ENCODE measurements at regions not wholly inside any gene's neighbourhood (a gene's known extent, or its start where the extent isn't known, plus 50 kb on each side); places are given as distances from the start of the nearest gene placed in this dataset.
"Not testable (repeated sequence)": the region's sequence is repeated elsewhere in the genome, so short reads cannot be mapped to it uniquely, and the experiment has no call there.

DNA sequence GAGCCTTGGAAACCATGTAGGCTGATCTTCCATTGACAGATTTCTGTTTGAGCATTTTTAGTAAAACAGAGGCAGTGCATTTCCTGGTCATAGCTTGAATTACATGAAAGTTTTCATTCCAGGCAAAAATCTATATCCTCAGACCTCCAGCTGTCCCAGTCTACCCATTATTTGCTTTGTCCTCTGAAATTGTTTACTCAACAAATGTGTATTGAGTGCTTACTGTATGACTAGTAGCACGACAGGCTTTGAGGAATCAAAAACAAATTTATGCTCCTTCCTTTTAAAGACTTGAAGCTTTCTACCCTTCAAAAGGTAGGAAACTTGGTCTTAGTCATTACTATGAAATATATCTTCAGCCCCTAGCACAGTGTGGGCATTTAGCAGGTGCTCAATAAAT lies 307.9 kb upstream of the IGFBP7 start:
- no peak for DNase-seq (ENCODE audit: low read depth in 2 of 2)

DNA sequence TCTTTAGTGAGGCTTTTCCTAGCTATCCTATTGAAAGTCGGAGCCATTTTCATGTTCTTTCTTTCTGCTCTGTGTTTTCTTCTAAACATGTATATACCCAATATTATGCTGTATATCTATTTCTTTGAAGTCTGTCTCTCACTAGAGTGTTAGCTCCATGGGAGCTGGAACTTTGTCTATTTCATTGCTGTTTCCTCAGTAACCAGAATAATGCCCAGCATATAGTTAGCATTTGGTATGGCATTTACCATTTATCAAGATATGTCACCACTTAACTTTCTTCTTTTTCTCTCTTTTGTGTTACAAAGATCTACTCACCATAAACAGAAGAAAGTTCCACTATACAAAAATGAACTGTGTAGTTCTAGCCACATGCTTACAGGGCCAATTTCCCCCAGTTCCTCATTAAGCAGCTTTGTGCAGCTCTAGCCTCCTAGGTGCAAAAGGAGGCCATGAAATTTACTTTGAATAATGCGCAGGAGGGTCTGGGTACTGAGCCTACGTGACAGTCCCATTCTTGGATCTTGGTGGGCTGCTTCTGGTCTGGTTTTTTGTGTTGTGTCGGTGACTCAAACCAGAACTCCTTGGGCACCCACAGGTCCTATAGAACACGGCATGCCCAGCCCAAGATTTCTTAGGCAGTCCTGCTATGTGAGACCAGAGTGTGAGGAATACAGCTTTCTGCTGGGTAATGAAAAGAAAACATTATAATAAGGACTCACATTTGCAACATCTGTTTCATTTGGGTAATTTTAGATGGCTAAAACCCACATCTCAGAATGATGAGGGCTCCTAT lies 302.3 kb upstream of the IGFBP7 start:
- no peak for DNase-seq (ENCODE audit: low read depth in 2 of 2)

GRCh38 chr4:57410331-57411052 lies 300.3 kb upstream of the IGFBP7 start:
- no peak for DNase-seq (ENCODE audit: low read depth in 2 of 2)

DNA sequence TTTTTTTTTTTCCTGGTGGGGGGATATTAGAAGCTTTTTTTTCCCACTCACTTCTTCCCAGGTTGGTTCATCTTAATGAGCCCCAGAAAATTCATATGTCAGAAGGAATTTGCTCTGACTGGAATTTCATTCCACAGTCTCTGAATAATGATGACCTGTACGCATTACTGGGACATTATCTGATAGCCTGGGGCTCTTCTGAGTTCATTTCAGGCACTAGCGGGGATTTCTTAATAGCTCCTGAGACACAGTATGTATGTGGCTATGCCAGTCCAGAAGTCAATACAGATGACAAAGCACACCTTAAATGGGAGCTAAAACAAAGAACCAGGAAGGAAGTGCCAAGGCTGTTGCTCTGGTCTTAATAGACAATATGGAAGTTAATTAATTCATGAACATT lies 295.2 kb upstream of the IGFBP7 start:
- DNase-seq (ENCODE audit: low read depth in 2 of 2), result no peak

DNA sequence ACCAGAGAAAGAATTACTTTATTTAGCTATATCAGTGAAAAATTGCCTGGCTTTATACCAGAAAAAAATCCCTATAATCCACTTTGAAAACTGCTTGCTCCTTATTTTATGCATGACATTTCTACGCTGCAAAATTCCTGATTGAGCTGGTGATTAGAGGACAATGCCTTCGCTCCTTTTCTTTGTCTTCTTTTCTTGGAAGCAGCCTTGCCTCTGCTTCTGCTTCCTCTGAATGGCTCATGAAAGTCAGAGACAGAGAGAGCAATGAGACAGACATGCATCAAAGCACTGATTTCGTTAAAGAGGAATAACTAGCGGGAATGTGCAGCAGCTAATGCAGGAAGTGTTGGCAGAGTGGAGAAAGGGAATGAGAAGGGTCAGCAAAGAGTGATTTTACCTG lies 294.3 kb upstream of the IGFBP7 start:
- no peak for DNase-seq (ENCODE audit: low read depth in 2 of 2)

GRCh38 chr4:57403591-57403990 lies 293.4 kb upstream of the IGFBP7 start:
- no peak for DNase-seq (ENCODE audit: low read depth in 2 of 2)

- DNase-seq (ENCODE audit: low read depth in 2 of 2), result no peak
Measured at GRCh38 chr4:57401586-57401985, 291.4 kb upstream of the IGFBP7 start.

GRCh38 chr4:57378766-57379165 lies 268.6 kb upstream of the IGFBP7 start:
- no peak for DNase-seq (ENCODE audit: low read depth in 2 of 2)

GRCh38 chr4:57374866-57375595 lies 264.8 kb upstream of the IGFBP7 start:
- DNase-seq (ENCODE audit: low read depth in 2 of 2), result no peak

DNA sequence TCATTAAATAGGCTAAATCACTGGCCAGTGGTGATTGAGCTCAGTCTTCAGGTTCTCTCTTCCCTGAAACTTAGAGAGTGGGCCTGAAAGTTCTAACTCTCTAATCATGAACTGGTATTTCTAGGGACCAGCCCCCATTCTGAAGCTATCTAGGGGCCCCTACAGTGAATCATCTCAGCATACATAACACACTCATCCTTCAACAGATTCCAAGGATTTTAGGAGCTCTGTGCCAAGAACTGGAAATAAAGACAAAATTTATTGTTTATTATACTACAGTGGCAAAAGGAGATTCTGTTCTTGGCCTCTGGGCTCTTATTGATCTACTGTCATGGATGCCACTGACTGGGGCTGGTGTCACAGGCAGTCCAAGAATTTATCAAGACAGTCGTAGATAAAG lies 263.8 kb upstream of the IGFBP7 start:
- no peak for DNase-seq (ENCODE audit: low read depth in 2 of 2)

GRCh38 chr4:57371671-57372070 lies 261.5 kb upstream of the IGFBP7 start:
- no peak for DNase-seq (ENCODE audit: low read depth in 2 of 2)

DNA sequence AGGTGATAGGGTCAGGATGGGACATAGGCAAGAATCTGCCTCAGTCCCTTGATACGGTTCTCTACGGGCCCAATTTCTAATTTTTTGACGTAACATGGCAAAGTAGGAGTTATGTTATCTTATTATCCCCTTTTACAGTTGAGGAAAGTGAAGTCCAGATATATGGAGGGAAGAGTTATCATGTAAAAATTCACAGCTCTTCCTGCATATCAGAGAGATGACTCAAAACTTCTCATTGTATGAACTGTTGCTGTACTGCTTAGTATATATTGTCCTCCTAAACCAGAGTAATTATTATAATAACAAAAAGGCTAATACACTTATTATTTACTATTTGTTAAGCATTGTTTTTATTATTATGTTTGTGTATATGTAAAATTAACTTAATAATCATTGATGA lies 260.5 kb upstream of the IGFBP7 start:
- no peak for DNase-seq (ENCODE audit: low read depth in 2 of 2)

- no peak for DNase-seq (ENCODE audit: low read depth in 2 of 2)
Measured at GRCh38 chr4:57369446-57369845, 259.3 kb upstream of the IGFBP7 start.

DNA sequence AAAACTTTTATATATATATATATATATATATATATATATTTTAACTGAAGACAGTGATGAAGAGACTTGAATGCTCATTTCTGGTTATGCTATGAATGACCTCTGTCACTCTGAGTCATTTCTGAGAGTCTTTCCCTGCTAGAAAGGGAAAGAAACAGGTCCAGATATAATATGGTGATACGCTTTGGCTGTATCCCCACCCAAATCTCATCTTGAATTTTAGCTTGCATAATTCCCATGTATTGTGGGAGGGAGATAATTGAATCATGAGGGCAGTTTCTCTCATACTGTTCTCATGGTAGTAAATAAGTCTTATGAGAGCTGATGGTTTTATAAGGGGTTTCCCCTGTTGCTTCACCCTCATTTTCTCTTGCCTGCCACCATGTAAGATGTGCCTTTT lies 254.1 kb upstream of the IGFBP7 start:
- DNase-seq (ENCODE audit: low read depth in 2 of 2), result no peak

DNA sequence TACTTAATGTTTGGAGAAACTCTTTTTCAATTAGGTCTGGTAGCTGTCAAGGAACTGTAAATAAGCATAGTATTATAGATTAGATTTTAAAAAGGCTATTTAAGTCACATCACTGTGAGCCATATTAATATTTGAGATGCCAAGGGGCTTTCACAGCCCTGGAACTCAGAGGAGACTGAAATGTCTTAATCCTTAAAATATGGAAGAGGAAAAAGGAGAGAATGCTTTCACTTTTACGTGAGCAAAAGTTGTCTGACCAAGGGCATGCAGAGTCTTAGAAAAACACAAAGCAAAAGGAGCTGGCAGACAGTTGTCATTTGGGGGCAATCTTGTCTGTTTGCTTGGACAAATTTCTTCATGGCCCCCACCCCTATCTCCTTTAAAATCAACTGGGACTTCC lies 253.2 kb upstream of the IGFBP7 start:
- no peak for DNase-seq (ENCODE audit: low read depth in 2 of 2)

DNA sequence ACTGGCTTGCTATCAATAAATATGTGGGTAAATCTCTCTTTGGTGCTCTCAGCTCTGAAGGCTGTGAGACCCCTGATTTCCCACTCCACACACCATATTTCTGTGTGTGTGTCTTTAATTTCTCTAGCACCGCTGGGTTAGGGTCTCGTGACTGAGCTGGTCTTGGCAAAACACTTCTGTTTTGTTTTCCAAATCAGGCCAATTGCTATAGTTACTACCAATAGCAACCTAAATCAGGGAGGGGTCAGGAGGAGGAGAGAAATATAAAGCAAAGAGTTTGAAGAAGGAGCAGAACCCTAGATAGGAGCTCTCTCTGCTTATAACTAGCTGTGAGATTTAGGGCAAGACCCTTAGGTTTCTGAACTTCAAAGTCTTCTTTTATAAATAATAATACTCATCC lies 250.5 kb upstream of the IGFBP7 start:
- no peak for DNase-seq (ENCODE audit: low read depth in 2 of 2)

DNA sequence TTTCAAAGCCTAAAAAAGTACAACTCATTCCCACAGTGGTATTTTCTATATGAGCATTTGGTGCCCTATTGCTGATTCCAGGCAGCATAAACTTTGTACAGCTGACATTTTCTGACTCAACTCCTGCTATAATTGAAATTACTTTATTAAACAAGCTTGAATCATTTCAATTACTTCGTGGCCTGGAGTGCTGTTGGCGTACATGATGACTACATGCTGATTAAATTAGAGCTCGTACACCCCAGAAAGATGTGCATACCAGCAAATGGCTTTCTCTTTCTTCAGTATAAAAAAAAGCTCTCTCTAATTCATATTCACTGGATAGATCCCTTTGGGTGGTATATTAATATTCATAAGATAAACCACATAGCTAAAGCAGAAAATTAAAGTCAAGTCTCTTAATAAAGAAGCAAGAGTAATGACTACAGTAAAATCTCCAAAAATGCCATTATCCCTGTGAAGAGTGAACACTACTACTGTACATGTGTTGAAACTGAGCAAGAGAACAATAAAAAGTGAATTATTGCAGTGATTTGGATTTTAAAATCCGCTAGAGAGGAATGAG lies 245.0 kb upstream of the IGFBP7 start:
- no peak for DNase-seq (ENCODE audit: low read depth in 2 of 2)

GRCh38 chr4:57351731-57352130 lies 241.5 kb upstream of the IGFBP7 start:
- DNase-seq (ENCODE audit: low read depth in 2 of 2), result no peak

GRCh38 chr4:57344296-57344695 lies 234.1 kb upstream of the IGFBP7 start:
- DNase-seq (ENCODE audit: low read depth in 2 of 2), result no peak

DNA sequence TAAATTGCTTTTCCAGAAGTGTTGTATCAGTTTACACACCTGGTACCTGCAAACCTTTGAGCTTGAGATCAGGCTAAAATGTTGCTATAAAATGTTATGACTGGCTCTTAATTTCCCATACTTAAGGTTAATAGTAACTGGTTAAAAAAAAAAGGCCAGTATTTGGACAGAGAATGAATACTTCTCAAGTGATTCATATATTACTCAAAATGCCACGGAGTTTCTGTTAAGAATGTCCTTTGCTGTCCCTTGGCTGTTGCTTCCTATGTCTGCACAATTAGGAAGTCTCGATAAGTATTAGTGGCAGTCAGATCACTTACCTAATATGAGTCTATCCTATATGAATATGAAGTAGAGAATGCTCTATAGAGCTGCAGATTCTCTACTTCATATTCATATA lies 232.2 kb upstream of the IGFBP7 start:
- no peak for DNase-seq (ENCODE audit: low read depth in 2 of 2)

- not testable (repeated sequence) for DNase-seq (ENCODE audit: low read depth in 2 of 2)
Measured at GRCh38 chr4:57338861-57339260, 228.7 kb upstream of the IGFBP7 start.

GRCh38 chr4:57333684-57334083 lies 223.5 kb upstream of the IGFBP7 start:
- no peak for DNase-seq (ENCODE audit: low read depth in 2 of 2)

Measured in stimulated activated CD4-positive, alpha-beta T cell treated with anti-CD3 and anti-CD28 coated beads, Interleukin-4, amount 100 ng/mL, for 48 hours (primary cell).